GF-D8 (cell line): ENCODE measurements at regions not wholly inside any gene's neighbourhood (a gene's known extent, or its start where the extent isn't known, plus 50 kb on each side); places are given as distances from the start of the nearest gene placed in this dataset.

Experiments
- DNase-seq: peaks from one replicate; lab custom pipeline; 2025; lab: John Stamatoyannopoulos, UW

DNA sequence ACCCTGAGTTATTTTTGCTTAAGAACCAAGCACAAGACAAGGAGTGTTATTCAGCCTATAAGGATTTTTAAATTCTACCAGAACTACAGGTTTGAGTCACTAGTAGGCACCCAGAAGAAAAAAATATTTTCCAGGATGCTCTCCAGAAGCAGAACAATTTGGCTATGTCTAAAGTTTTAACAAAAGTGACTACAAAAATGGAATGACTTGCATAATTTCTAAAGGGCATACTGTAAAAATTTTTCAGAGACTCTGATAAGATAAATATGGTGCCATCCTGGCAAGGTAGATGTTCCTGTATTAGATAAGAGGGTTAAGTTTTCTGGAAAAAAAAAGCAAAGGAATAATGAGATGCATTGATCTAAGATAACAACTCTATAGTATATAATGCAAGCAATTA is 68.6 kb upstream of the FAM9A start:
- DNase-seq: no peak

DNA sequence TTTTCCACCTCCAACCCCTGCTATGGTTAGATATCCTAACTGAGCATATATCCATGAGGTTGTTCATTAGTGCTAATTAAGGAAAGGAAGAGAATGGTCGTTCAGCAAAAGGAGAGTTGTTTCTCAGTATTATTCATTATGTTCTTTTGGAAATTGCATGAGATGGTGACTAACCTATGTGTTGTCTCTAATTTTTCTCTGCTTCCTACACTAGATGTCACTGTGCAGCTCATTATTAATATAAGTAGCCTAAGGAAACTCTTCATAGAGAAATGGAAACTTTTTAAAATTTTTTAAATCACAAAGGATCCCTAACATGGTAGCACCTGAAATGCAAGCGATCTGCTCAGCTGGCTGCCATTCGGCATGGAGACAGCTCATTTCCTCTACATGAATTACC is 67.7 kb upstream of the FAM9A start:
- DNase-seq: no peak

- DNase-seq: no peak
Measured at GRCh38 chrX:8868070-8868773, 67.0 kb upstream of the FAM9A start.

DNA sequence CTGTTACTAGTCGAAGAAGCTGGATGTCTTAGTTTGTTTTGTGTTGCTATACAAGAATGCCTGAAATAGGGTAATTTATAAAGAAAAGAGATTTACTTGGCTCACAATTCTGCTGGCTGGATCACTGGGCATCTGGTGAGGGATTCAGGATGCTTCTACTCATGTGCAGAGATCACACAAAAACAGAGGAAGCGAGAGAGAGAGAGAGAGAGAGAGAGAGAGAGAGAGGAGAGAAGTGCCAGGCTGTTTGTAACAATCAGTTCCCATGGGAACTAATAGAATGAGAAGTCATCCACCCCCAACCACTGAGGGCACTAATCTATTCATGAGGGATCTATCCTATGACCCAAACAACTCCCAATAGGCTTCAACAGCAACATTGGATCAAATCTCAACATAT is 66.2 kb upstream of the FAM9A start:
- no peak for DNase-seq

DNA sequence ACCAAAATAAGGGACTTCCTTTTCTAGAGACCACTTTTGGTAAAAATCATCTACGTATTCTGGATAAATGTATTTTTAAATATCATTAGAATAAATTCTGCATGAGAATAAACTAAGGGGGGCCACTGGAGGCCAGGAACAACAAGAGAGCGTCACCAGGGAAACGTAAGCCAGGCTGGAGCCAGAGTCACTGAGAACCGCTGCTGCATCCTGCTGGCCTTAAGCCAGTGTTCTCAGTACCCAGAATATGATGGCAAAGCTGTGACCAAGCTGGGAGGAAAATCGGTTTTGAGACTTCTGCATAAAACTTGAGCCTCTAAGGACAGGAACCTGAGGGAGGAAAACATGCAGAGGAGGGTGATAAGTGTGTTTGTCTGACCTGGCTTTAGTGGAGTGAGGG is 63.0 kb upstream of the FAM9A start:
- DNase-seq: no peak

DNA sequence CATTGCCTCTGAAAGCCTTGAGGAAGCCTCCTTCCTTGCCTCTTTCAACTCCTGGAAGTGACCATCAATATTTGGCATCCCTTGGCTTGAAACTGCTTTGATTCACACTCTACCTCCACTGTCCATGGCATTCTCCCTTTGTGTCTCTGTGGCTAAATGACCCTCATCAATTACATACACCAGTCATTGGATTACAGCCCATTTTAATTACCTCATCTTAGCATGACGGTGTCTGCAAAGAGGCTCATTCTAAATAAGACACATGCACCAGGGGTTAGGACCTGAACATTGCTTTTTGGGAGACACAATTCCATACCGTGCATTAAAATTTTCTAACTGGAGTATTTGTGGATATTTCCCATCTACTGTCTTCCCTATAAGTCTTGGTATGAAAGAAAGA is 60.7 kb upstream of the FAM9A start:
- DNase-seq: no peak

GRCh38 chrX:8851231-8851886 is 50.2 kb upstream of the FAM9A start:
- DNase-seq: no peak
